Gastroesophageal sphincter (tissue), 3 donors: ENCODE measurements at regions not wholly inside any gene's neighbourhood (a gene's known extent, or its start where the extent isn't known, plus 50 kb on each side); places are given as distances from the start of the nearest gene placed in this dataset.

Experiments
- CTCF ChIP-seq, 4 experiments: fragments of 200-600 bp in 2 of 4; fragments of 450-650 bp in 2 of 4; sonication (generic) in 1 of 4; IDR thresholded peaks; one replicate each; pipeline ENCODE4 v1.5.1; 2017 to 2019; ENCODE audit warnings: antibody characterized with exemption in 4 of 4, mild to moderate bottlenecking in 2 of 4, moderate library complexity in 2 of 4
- POLR2A ChIP-seq, 2 donors: fragments of 450-650 bp; IDR thresholded peaks; one replicate each; pipeline ENCODE4 v1.6.1; 2017; ENCODE audit warnings: antibody characterized with exemption in 2 of 2, mild to moderate bottlenecking in 2 of 2, moderate library complexity in 1 of 2
- POLR2AphosphoS5 ChIP-seq: sonication (generic); formaldehyde crosslinking; IDR thresholded peaks from one replicate; pipeline ENCODE4 v1.6.1; 2017; ENCODE audit warnings: antibody characterized with exemption

GRCh38 chr7:20556091-20556490, 59.4 kb upstream of the ABCB5 start:
- no peak for TF ChIP-seq CTCF (IDR thresholded peaks at IDR 0.05)
- no peak for TF ChIP-seq POLR2AphosphoS5
- TF ChIP-seq POLR2A (IDR thresholded peaks at IDR 0.05) = no peak
